ENCODE measurements at regions not wholly inside any gene's neighbourhood (a gene's known extent, or its start where the extent isn't known, plus 50 kb on each side); places are given as distances from the start of the nearest gene placed in this dataset.

- DNase-seq = no peak
These were observed 71.6 kb upstream of the GAREM1 start for GRCh38 chr18:32542221-32542798.

- no peak for DNase-seq
These were observed 60.4 kb upstream of the GAREM1 start for GRCh38 chr18:32530947-32531651.

GRCh38 chr18:32529722-32530420 lies 59.2 kb upstream of the GAREM1 start:
- no peak for DNase-seq

GRCh38 chr18:32520771-32521170 lies 50.1 kb upstream of the GAREM1 start:
- no peak for DNase-seq

All from eye (tissue), 1 donor.